ENCODE measurements at regions not wholly inside any gene's neighbourhood (a gene's known extent, or its start where the extent isn't known, plus 50 kb on each side); places are given as distances from the start of the nearest gene placed in this dataset.

- H3K27me3 ChIP-seq (replicated peaks; ENCODE audit: insufficient read depth, low read length) = no peaks in the 10 kb centered on the region
- H3K9ac ChIP-seq (ENCODE audit: low read length) = no peak overlapping the region
- no peaks in the 10 kb centered on the region for H3F3A ChIP-seq (ENCODE audit: insufficient read depth, low read length)
- H4K20me1 ChIP-seq (ENCODE audit: insufficient read depth, low read length) = no peaks in the 10 kb centered on the region
- DNase-seq = no peak
- H3K36me3 ChIP-seq (replicated peaks; ENCODE audit: insufficient read depth, low read length) = no peaks in the 10 kb centered on the region
- H3K4me3 ChIP-seq (ENCODE audit: low read length) = no peak overlapping the region
- no peak overlapping the region for H2AFZ ChIP-seq (ENCODE audit: low read length)
- no peaks in the 10 kb centered on the region for H3K9me3 ChIP-seq (replicated peaks; ENCODE audit: insufficient read depth, low read length)
- TF ChIP-seq EZH2phosphoT487 (IDR thresholded peaks at IDR 0.05; ENCODE audit: low read length) = no peak
- TF ChIP-seq, protein P1, sequence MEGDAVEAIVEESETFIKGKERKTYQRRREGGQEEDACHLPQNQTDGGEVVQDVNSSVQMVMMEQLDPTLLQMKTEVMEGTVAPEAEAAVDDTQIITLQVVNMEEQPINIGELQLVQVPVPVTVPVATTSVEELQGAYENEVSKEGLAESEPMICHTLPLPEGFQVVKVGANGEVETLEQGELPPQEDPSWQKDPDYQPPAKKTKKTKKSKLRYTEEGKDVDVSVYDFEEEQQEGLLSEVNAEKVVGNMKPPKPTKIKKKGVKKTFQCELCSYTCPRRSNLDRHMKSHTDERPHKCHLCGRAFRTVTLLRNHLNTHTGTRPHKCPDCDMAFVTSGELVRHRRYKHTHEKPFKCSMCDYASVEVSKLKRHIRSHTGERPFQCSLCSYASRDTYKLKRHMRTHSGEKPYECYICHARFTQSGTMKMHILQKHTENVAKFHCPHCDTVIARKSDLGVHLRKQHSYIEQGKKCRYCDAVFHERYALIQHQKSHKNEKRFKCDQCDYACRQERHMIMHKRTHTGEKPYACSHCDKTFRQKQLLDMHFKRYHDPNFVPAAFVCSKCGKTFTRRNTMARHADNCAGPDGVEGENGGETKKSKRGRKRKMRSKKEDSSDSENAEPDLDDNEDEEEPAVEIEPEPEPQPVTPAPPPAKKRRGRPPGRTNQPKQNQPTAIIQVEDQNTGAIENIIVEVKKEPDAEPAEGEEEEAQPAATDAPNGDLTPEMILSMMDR (IDR thresholded peaks at IDR 0.05; ENCODE audit: low read length) = no peak
- H3K9me2 ChIP-seq (replicated peaks; ENCODE audit: insufficient read depth, low read length) = no peaks in the 10 kb centered on the region
- no peak overlapping the region for H3K4me2 ChIP-seq (ENCODE audit: low read depth, low read length)
- no peak overlapping the region for H3K27ac ChIP-seq (ENCODE audit: low read length)
- no peaks in the 10 kb centered on the region for H3K4me1 ChIP-seq (ENCODE audit: low read length)
- no peaks in the 10 kb centered on the region for H3K79me2 ChIP-seq (ENCODE audit: low read length)
Measured at GRCh38 chr9:119761812-119762211, 392.6 kb upstream of the BRINP1 start.

DNA sequence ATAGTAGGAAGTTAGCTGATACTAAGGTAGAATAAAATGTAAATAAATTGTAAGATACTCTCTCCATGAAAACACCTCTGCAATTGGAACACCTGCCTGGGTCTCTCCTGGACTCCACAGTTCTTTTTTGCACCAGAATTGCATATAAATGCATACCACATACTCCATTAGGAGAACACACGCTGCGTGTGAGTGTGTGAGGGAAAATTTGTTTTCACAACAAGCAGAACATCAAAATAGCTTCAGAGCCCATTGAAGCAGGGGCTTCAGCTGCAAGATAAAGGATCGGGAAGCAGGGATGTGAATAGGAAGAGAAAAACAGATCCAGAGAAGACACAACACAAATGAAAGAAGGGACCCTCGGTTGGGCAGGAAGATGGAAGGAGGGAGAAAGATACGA, 389.8 kb upstream of the BRINP1 start:
- H3K9ac ChIP-seq (ENCODE audit: low read length) = no peak overlapping the region
- no peak for DNase-seq
- no peak overlapping the region for H3K4me3 ChIP-seq (ENCODE audit: low read length)
- no peaks in the 10 kb centered on the region for H3K36me3 ChIP-seq (replicated peaks; ENCODE audit: insufficient read depth, low read length)
- H3K4me2 ChIP-seq (ENCODE audit: low read depth, low read length) = no peak overlapping the region
- TF ChIP-seq, protein P1 (IDR thresholded peaks at IDR 0.05; ENCODE audit: low read length) = no peak
- TF ChIP-seq EZH2 (optimal IDR thresholded peaks at IDR 0.05; ENCODE audit: low read depth, low read length) (no peak), EZH2phosphoT487 (IDR thresholded peaks at IDR 0.05; ENCODE audit: low read length) (no peak)
- no peak overlapping the region for H3K27ac ChIP-seq (ENCODE audit: low read length)
- H3K27me3 ChIP-seq (replicated peaks; ENCODE audit: insufficient read depth, low read length) = no peaks in the 10 kb centered on the region
- no peaks in the 10 kb centered on the region for H3K4me1 ChIP-seq (ENCODE audit: low read length)
- H3F3A ChIP-seq (ENCODE audit: insufficient read depth, low read length) = no peaks in the 10 kb centered on the region
- no peak overlapping the region for H2AFZ ChIP-seq (ENCODE audit: low read length)
- no peaks in the 10 kb centered on the region for H4K20me1 ChIP-seq (ENCODE audit: insufficient read depth, low read length)
- H3K9me2 ChIP-seq (replicated peaks; ENCODE audit: insufficient read depth, low read length) = no peaks in the 10 kb centered on the region
- H3K9me3 ChIP-seq (replicated peaks; ENCODE audit: insufficient read depth, low read length) = no peaks in the 10 kb centered on the region
- no peaks in the 10 kb centered on the region for H3K79me2 ChIP-seq (ENCODE audit: low read length)

DNA sequence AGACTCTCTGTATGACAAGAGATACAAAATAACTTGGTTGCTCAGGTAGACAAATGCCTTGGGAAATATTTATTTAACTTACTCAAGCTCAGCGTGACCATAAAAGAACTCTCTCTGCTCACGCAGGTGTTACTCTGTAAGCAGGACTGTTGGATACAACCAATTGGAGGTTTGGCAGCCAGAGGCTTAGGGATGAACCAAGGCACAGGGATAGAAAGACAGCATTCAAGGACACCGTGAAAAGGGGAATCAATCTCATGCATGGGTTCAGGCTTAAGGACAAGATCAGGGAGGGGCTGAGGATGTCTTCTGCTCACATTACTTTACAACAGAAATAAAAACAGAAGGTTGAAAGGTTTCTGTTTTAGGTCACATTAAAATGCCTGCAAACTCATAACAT, 389.0 kb upstream of the BRINP1 start:
- Histone ChIP-seq H3K9me2 (replicated peaks; ENCODE audit: insufficient read depth, low read length) (no peaks in the 10 kb centered on the region), H3F3A (ENCODE audit: insufficient read depth, low read length) (no peaks in the 10 kb centered on the region), H4K20me1 (ENCODE audit: insufficient read depth, low read length) (no peaks in the 10 kb centered on the region), H3K27ac (ENCODE audit: low read length) (no peak overlapping the region), H3K79me2 (ENCODE audit: low read length) (no peaks in the 10 kb centered on the region), H2AFZ (ENCODE audit: low read length) (no peak overlapping the region), H3K9me3 (replicated peaks; ENCODE audit: insufficient read depth, low read length) (no peaks in the 10 kb centered on the region), H3K27me3 (replicated peaks; ENCODE audit: insufficient read depth, low read length) (no peaks in the 10 kb centered on the region), H3K4me2 (ENCODE audit: low read depth, low read length) (no peak overlapping the region), H3K9ac (ENCODE audit: low read length) (no peak overlapping the region), H3K4me3 (ENCODE audit: low read length) (no peak overlapping the region), H3K4me1 (ENCODE audit: low read length) (no peaks in the 10 kb centered on the region), H3K36me3 (replicated peaks; ENCODE audit: insufficient read depth, low read length) (no peaks in the 10 kb centered on the region)
- TF ChIP-seq, protein P1 (IDR thresholded peaks at IDR 0.05; ENCODE audit: low read length) = no peak
- TF ChIP-seq EZH2phosphoT487 (IDR thresholded peaks at IDR 0.05; ENCODE audit: low read length) = no peak
- DNase-seq = no peak

DNA sequence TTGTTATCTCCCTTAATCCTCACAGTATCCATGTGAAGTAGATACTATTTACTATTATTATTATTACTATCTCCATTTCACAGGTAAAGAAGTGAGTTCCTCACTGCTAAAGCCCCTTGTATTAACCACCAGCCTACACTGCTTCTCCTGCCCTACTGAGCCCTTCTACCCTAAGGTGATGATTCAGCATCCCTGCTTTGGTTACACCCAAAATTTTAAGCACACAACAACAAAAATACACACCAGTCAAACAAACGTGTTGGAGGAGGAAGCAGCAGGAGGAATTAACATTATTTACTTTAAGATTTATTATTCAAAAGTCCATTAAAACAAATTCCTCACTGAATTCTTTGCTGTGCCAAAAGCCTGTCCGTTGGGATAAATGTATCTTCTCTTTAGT, 370.2 kb upstream of the BRINP1 start:
- Histone ChIP-seq H2AFZ (ENCODE audit: low read length) (no peak overlapping the region), H3K4me2 (ENCODE audit: low read depth, low read length) (no peak overlapping the region), H3F3A (ENCODE audit: insufficient read depth, low read length) (no peaks in the 10 kb centered on the region), H4K20me1 (ENCODE audit: insufficient read depth, low read length) (no peaks in the 10 kb centered on the region), H3K9me3 (replicated peaks; ENCODE audit: insufficient read depth, low read length) (no peaks in the 10 kb centered on the region), H3K4me3 (ENCODE audit: low read length) (no peak overlapping the region), H3K79me2 (ENCODE audit: low read length) (no peaks in the 10 kb centered on the region), H3K27ac (ENCODE audit: low read length) (no peak overlapping the region), H3K4me1 (ENCODE audit: low read length) (no peaks in the 10 kb centered on the region), H3K9me2 (replicated peaks; ENCODE audit: insufficient read depth, low read length) (no peaks in the 10 kb centered on the region), H3K36me3 (replicated peaks; ENCODE audit: insufficient read depth, low read length) (no peaks in the 10 kb centered on the region), H3K9ac (ENCODE audit: low read length) (no peak overlapping the region), H3K27me3 (replicated peaks; ENCODE audit: insufficient read depth, low read length) (no peaks in the 10 kb centered on the region)
- no peak for DNase-seq
- TF ChIP-seq EZH2phosphoT487 (IDR thresholded peaks at IDR 0.05; ENCODE audit: low read length) (no peak), EZH2 (optimal IDR thresholded peaks at IDR 0.05; ENCODE audit: low read depth, low read length) (no peak)
- TF ChIP-seq, protein P1 (IDR thresholded peaks at IDR 0.05; ENCODE audit: low read length) = no peak

Data from MM.1S (cell line).